HepG2 (cell line): ENCODE measurements at regions not wholly inside any gene's neighbourhood (a gene's known extent, or its start where the extent isn't known, plus 50 kb on each side); places are given as distances from the start of the nearest gene placed in this dataset.

Source experiments
- NONO ChIP-seq, 2 experiments: fragments of 450-650 bp in 1 of 2; sonication (generic) in 1 of 2; formaldehyde crosslinking in 1 of 2; IDR thresholded peaks in 1 of 2; conservative IDR thresholded peaks in 1 of 2; 2 replicates each; pipeline versions ENCODE4 v1.6.1 to v1.8.0; 2017 to 2022; ENCODE audit warnings: mild to moderate bottlenecking in 1 of 2, missing genetic modification reagents in 1 of 2, moderate library complexity in 1 of 2
- RAD21 ChIP-seq: fragments of 450-650 bp; formaldehyde crosslinking; IDR thresholded peaks from 2 replicates; pipeline ENCODE4 v1.5.0; 2020; ENCODE audit warnings: mild to moderate bottlenecking
- RFX5 ChIP-seq: IDR thresholded peaks from 2 replicates; pipeline ENCODE4 v1.6.1; 2011; ENCODE audit warnings: low read depth, low read length, improper control_type of control experiment
- XRCC5 ChIP-seq: fragments of 200-400 bp; formaldehyde crosslinking; optimal IDR thresholded peaks from 2 replicates; pipeline ENCODE3; 2017; ENCODE audit warnings: mild to moderate bottlenecking, low read length
- ZNF567 ChIP-seq: sonication (generic); formaldehyde crosslinking; IDR thresholded peaks from 2 replicates; pipeline ENCODE4 v1.8.1; 2023; ENCODE audit warnings: mild to moderate bottlenecking, missing genetic modification reagents, borderline replicate concordance
- ZNF629 ChIP-seq: sonication (generic); formaldehyde crosslinking; conservative IDR thresholded peaks from 2 replicates; pipeline ENCODE4 v1.5.0; 2020; ENCODE audit warnings: missing genetic modification reagents
- TF ChIP-seq, protein P1 (sequence below): sonication (generic); formaldehyde crosslinking; IDR thresholded peaks from 2 replicates; pipeline ENCODE4 v1.8.0; 2022; ENCODE audit warnings: low read depth, missing genetic modification reagents
- TF ChIP-seq, protein P2 (sequence below): sonication (generic); formaldehyde crosslinking; IDR thresholded peaks from 2 replicates; pipeline ENCODE4 v1.4.0; 2020; ENCODE audit warnings: mild to moderate bottlenecking, missing genetic modification reagents
- TF ChIP-seq, protein P3 (sequence below): IDR thresholded peaks from 2 replicates; pipeline ENCODE4 v1.6.1; 2016; ENCODE audit warnings: low read depth, missing genetic modification reagents, missing compliant biosample characterization

DNA sequence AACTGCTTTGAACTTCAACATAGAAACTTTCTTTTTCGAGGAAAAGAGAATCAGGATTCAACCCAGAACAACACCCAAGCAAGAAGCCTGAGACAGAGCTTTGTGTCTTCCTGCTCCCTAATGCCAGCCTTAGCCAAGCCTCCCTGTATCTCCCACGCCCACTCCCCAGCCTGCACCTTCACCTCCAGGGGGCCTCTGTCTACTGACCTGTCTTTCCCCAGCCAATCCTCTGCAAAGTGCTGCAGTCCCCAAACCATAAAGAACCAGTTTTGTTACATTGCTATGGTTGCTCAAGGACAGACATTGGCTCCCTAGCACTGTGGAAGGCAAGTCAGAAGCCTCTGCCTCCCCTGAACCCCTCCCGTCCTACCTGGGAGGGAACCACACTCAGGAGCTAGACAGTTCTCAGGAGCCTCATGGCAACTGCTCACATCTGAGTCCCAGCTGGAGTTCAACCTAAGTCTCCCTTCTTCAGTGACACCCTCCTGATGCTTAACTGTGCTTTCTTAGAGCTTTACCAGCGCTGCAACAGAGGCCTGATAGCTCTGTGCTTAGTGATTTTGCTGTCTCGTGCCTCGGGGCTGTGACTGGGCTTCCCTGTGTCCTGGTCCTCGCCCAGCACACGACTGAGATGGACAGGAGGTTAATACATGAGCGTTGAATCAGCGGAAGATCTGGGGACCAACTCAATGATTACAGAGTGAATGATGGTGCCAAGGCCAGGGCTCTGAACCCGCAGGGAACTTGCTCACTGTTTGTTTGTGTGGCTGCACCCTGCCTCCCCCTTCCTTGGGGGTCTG is 101.5 kb upstream of the DUSP22 start (continued):
- TF ChIP-seq, protein P1, sequence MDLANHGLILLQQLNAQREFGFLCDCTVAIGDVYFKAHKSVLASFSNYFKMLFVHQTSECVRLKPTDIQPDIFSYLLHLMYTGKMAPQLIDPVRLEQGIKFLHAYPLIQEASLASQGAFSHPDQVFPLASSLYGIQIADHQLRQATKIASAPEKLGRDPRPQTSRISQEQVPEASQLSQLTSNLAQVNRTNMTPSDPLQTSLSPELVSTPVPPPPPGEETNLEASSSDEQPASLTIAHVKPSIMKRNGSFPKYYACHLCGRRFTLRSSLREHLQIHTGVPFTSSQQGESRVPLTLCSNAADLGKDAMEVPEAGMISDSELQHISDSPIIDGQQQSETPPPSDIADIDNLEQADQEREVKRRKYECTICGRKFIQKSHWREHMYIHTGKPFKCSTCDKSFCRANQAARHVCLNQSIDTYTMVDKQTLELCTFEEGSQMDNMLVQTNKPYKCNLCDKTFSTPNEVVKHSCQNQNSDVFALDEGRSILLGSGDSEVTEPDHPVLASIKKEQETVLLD: no peak
- TF ChIP-seq, protein P2, sequence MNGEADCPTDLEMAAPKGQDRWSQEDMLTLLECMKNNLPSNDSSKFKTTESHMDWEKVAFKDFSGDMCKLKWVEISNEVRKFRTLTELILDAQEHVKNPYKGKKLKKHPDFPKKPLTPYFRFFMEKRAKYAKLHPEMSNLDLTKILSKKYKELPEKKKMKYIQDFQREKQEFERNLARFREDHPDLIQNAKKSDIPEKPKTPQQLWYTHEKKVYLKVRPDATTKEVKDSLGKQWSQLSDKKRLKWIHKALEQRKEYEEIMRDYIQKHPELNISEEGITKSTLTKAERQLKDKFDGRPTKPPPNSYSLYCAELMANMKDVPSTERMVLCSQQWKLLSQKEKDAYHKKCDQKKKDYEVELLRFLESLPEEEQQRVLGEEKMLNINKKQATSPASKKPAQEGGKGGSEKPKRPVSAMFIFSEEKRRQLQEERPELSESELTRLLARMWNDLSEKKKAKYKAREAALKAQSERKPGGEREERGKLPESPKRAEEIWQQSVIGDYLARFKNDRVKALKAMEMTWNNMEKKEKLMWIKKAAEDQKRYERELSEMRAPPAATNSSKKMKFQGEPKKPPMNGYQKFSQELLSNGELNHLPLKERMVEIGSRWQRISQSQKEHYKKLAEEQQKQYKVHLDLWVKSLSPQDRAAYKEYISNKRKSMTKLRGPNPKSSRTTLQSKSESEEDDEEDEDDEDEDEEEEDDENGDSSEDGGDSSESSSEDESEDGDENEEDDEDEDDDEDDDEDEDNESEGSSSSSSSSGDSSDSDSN: no peak
- TF ChIP-seq NONO (IDR thresholded peaks at IDR 0.05): no peak
- TF ChIP-seq NONO (CRISPR knock-in tag; conservative IDR thresholded peaks at IDR 0.05): no peak
- TF ChIP-seq RAD21 (CRISPR knock-in tag): 0 out of 2 replicates have a peak, but pooled peaks have one; percentile 19
- no peak for TF ChIP-seq ZNF567 (CRISPR knock-in tag)
- peak; percentile 41 for TF ChIP-seq XRCC5
- TF ChIP-seq ZNF629 (CRISPR knock-in tag): no peak
- TF ChIP-seq, protein P3, sequence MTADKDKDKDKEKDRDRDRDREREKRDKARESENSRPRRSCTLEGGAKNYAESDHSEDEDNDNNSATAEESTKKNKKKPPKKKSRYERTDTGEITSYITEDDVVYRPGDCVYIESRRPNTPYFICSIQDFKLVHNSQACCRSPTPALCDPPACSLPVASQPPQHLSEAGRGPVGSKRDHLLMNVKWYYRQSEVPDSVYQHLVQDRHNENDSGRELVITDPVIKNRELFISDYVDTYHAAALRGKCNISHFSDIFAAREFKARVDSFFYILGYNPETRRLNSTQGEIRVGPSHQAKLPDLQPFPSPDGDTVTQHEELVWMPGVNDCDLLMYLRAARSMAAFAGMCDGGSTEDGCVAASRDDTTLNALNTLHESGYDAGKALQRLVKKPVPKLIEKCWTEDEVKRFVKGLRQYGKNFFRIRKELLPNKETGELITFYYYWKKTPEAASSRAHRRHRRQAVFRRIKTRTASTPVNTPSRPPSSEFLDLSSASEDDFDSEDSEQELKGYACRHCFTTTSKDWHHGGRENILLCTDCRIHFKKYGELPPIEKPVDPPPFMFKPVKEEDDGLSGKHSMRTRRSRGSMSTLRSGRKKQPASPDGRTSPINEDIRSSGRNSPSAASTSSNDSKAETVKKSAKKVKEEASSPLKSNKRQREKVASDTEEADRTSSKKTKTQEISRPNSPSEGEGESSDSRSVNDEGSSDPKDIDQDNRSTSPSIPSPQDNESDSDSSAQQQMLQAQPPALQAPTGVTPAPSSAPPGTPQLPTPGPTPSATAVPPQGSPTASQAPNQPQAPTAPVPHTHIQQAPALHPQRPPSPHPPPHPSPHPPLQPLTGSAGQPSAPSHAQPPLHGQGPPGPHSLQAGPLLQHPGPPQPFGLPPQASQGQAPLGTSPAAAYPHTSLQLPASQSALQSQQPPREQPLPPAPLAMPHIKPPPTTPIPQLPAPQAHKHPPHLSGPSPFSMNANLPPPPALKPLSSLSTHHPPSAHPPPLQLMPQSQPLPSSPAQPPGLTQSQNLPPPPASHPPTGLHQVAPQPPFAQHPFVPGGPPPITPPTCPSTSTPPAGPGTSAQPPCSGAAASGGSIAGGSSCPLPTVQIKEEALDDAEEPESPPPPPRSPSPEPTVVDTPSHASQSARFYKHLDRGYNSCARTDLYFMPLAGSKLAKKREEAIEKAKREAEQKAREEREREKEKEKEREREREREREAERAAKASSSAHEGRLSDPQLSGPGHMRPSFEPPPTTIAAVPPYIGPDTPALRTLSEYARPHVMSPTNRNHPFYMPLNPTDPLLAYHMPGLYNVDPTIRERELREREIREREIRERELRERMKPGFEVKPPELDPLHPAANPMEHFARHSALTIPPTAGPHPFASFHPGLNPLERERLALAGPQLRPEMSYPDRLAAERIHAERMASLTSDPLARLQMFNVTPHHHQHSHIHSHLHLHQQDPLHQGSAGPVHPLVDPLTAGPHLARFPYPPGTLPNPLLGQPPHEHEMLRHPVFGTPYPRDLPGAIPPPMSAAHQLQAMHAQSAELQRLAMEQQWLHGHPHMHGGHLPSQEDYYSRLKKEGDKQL: no peak
- 0 out of 2 replicates have a peak, but pooled peaks have one; percentile 11 for TF ChIP-seq RFX5
